ENCODE measurements at regions not wholly inside any gene's neighbourhood (a gene's known extent, or its start where the extent isn't known, plus 50 kb on each side); places are given as distances from the start of the nearest gene placed in this dataset.

GRCh38 chr10:36391405-36391804, 734.0 kb upstream of the ANKRD30A start:
- H3K4me1 ChIP-seq (ENCODE audit: control insufficient read depth, low read depth, low read length), result no peaks in the 10 kb centered on the region
- no peak for DNase-seq
- H3K79me2 ChIP-seq (ENCODE audit: control insufficient read depth, insufficient read depth, low read length), result no peaks in the 10 kb centered on the region
- no peak overlapping the region for H2BK120ac ChIP-seq (ENCODE audit: low read depth, low read length)
- H3K4me3 ChIP-seq (ENCODE audit: low read length), result no peak overlapping the region
- no peak overlapping the region for H2BK15ac ChIP-seq (replicated peaks; ENCODE audit: low read depth)
- H3K4ac ChIP-seq (ENCODE audit: low read depth, low read length), result no peak overlapping the region
- no peak overlapping the region for H3K27ac ChIP-seq (ENCODE audit: low read depth, low read length)
- H2BK5ac ChIP-seq (ENCODE audit: low read length), result no peak overlapping the region
- no peak overlapping the region for H4K8ac ChIP-seq (ENCODE audit: low read depth, low read length)
- no peak overlapping the region for H2AK5ac ChIP-seq (ENCODE audit: low read length)
- no peak overlapping the region for H4K5ac ChIP-seq (ENCODE audit: low read length)
- H3K18ac ChIP-seq (ENCODE audit: low read length), result no peak overlapping the region
- no peak overlapping the region for H3K56ac ChIP-seq (ENCODE audit: low read length)
- H3K23ac ChIP-seq (ENCODE audit: low read length), result no peak overlapping the region
- H3K9ac ChIP-seq (ENCODE audit: low read length), result no peak overlapping the region
- no peaks in the 10 kb centered on the region for H3K36me3 ChIP-seq (ENCODE audit: control insufficient read depth, insufficient read depth, low read length)
- no peak overlapping the region for H3K4me2 ChIP-seq (ENCODE audit: low read length)
- no peaks in the 10 kb centered on the region for H3K79me1 ChIP-seq (ENCODE audit: low read length)
- whole genome bisulfite sequencing (ENCODE audit: extremely low coverage, insufficient coverage, low lambda C conversion rate), result no CpG with 5 or more reads among the region's 4 CpGs
- H3K27me3 ChIP-seq (ENCODE audit: insufficient read depth, low read length, poor library complexity), result no peaks in the 10 kb centered on the region

GRCh38 chr10:36390221-36390620, 735.2 kb upstream of the ANKRD30A start:
- Histone ChIP-seq H3K9ac (ENCODE audit: low read length) (no peak overlapping the region), H3K79me1 (ENCODE audit: low read length) (no peaks in the 10 kb centered on the region), H3K4me3 (ENCODE audit: low read length) (no peak overlapping the region), H3K18ac (ENCODE audit: low read length) (no peak overlapping the region), H2BK15ac (replicated peaks; ENCODE audit: low read depth) (no peak overlapping the region), H4K8ac (ENCODE audit: low read depth, low read length) (no peak overlapping the region), H3K4me2 (ENCODE audit: low read length) (no peak overlapping the region), H3K36me3 (ENCODE audit: control insufficient read depth, insufficient read depth, low read length) (no peaks in the 10 kb centered on the region), H2BK120ac (ENCODE audit: low read depth, low read length) (no peak overlapping the region), H3K27ac (ENCODE audit: low read depth, low read length) (no peak overlapping the region), H3K23ac (ENCODE audit: low read length) (no peak overlapping the region), H2BK5ac (ENCODE audit: low read length) (no peak overlapping the region), H3K56ac (ENCODE audit: low read length) (no peak overlapping the region), H3K4me1 (ENCODE audit: control insufficient read depth, low read depth, low read length) (no peaks in the 10 kb centered on the region), H4K5ac (ENCODE audit: low read length) (no peak overlapping the region), H3K79me2 (ENCODE audit: control insufficient read depth, insufficient read depth, low read length) (no peaks in the 10 kb centered on the region), H3K27me3 (ENCODE audit: insufficient read depth, low read length, poor library complexity) (no peaks in the 10 kb centered on the region), H3K4ac (ENCODE audit: low read depth, low read length) (no peak overlapping the region), H2AK5ac (ENCODE audit: low read length) (no peak overlapping the region)
- WGBS (ENCODE audit: extremely low coverage, insufficient coverage, low lambda C conversion rate), result no CpG with 5 or more reads among the region's 1 CpG
- no peak for DNase-seq

GRCh38 chr10:36388166-36388565, 737.2 kb upstream of the ANKRD30A start:
- no peak overlapping the region for H3K18ac ChIP-seq (ENCODE audit: low read length)
- H2BK120ac ChIP-seq (ENCODE audit: low read depth, low read length), result no peak overlapping the region
- no peak overlapping the region for H4K5ac ChIP-seq (ENCODE audit: low read length)
- H2AK5ac ChIP-seq (ENCODE audit: low read length), result no peak overlapping the region
- no peak overlapping the region for H2BK5ac ChIP-seq (ENCODE audit: low read length)
- no peak overlapping the region for H3K56ac ChIP-seq (ENCODE audit: low read length)
- H3K27me3 ChIP-seq (ENCODE audit: insufficient read depth, low read length, poor library complexity), result no peaks in the 10 kb centered on the region
- no peaks in the 10 kb centered on the region for H3K36me3 ChIP-seq (ENCODE audit: control insufficient read depth, insufficient read depth, low read length)
- H3K4me1 ChIP-seq (ENCODE audit: control insufficient read depth, low read depth, low read length), result no peaks in the 10 kb centered on the region
- no peak overlapping the region for H2BK15ac ChIP-seq (replicated peaks; ENCODE audit: low read depth)
- H3K4ac ChIP-seq (ENCODE audit: low read depth, low read length), result no peak overlapping the region
- no peak overlapping the region for H3K27ac ChIP-seq (ENCODE audit: low read depth, low read length)
- no peaks in the 10 kb centered on the region for H3K79me1 ChIP-seq (ENCODE audit: low read length)
- no peak overlapping the region for H3K4me3 ChIP-seq (ENCODE audit: low read length)
- no peak for DNase-seq
- no peaks in the 10 kb centered on the region for H3K79me2 ChIP-seq (ENCODE audit: control insufficient read depth, insufficient read depth, low read length)
- H4K8ac ChIP-seq (ENCODE audit: low read depth, low read length), result no peak overlapping the region
- H3K9ac ChIP-seq (ENCODE audit: low read length), result no peak overlapping the region
- no peak overlapping the region for H3K4me2 ChIP-seq (ENCODE audit: low read length)
- no peak overlapping the region for H3K23ac ChIP-seq (ENCODE audit: low read length)
- no CpG with 5 or more reads among the region's 3 CpGs for WGBS (ENCODE audit: extremely low coverage, insufficient coverage, low lambda C conversion rate)

GRCh38 chr10:36385693-36386092, 739.7 kb upstream of the ANKRD30A start:
- no peak for DNase-seq
- Histone ChIP-seq H3K79me2 (ENCODE audit: control insufficient read depth, insufficient read depth, low read length) (no peaks in the 10 kb centered on the region), H2BK120ac (ENCODE audit: low read depth, low read length) (no peak overlapping the region), H4K8ac (ENCODE audit: low read depth, low read length) (no peak overlapping the region), H3K79me1 (ENCODE audit: low read length) (no peaks in the 10 kb centered on the region), H3K36me3 (ENCODE audit: control insufficient read depth, insufficient read depth, low read length) (no peaks in the 10 kb centered on the region), H3K4me3 (ENCODE audit: low read length) (no peak overlapping the region), H3K56ac (ENCODE audit: low read length) (no peak overlapping the region), H3K18ac (ENCODE audit: low read length) (no peak overlapping the region), H3K27me3 (ENCODE audit: insufficient read depth, low read length, poor library complexity) (no peaks in the 10 kb centered on the region), H3K4ac (ENCODE audit: low read depth, low read length) (no peak overlapping the region), H4K5ac (ENCODE audit: low read length) (no peak overlapping the region), H3K9ac (ENCODE audit: low read length) (no peak overlapping the region), H3K27ac (ENCODE audit: low read depth, low read length) (no peak overlapping the region), H3K4me1 (ENCODE audit: control insufficient read depth, low read depth, low read length) (no peaks in the 10 kb centered on the region), H2BK15ac (replicated peaks; ENCODE audit: low read depth) (no peak overlapping the region), H2BK5ac (ENCODE audit: low read length) (no peak overlapping the region), H3K4me2 (ENCODE audit: low read length) (no peak overlapping the region), H2AK5ac (ENCODE audit: low read length) (no peak overlapping the region), H3K23ac (ENCODE audit: low read length) (no peak overlapping the region)
- no CpG with 5 or more reads among the region's 9 CpGs for WGBS (ENCODE audit: extremely low coverage, insufficient coverage, low lambda C conversion rate)

- no peaks in the 10 kb centered on the region for H3K4me1 ChIP-seq (ENCODE audit: control insufficient read depth, low read depth, low read length)
- H3K56ac ChIP-seq (ENCODE audit: low read length), result no peak overlapping the region
- no peak overlapping the region for H2BK120ac ChIP-seq (ENCODE audit: low read depth, low read length)
- H3K36me3 ChIP-seq (ENCODE audit: control insufficient read depth, insufficient read depth, low read length), result no peaks in the 10 kb centered on the region
- no peak overlapping the region for H3K27ac ChIP-seq (ENCODE audit: low read depth, low read length)
- no peak overlapping the region for H4K5ac ChIP-seq (ENCODE audit: low read length)
- H3K4me3 ChIP-seq (ENCODE audit: low read length), result no peak overlapping the region
- H3K4me2 ChIP-seq (ENCODE audit: low read length), result no peak overlapping the region
- H3K79me1 ChIP-seq (ENCODE audit: low read length), result no peaks in the 10 kb centered on the region
- no peaks in the 10 kb centered on the region for H3K79me2 ChIP-seq (ENCODE audit: control insufficient read depth, insufficient read depth, low read length)
- no peak for DNase-seq
- H3K18ac ChIP-seq (ENCODE audit: low read length), result no peak overlapping the region
- no peak overlapping the region for H4K8ac ChIP-seq (ENCODE audit: low read depth, low read length)
- no peak overlapping the region for H2BK5ac ChIP-seq (ENCODE audit: low read length)
- no peak overlapping the region for H3K4ac ChIP-seq (ENCODE audit: low read depth, low read length)
- H2BK15ac ChIP-seq (replicated peaks; ENCODE audit: low read depth), result no peak overlapping the region
- H3K27me3 ChIP-seq (ENCODE audit: insufficient read depth, low read length, poor library complexity), result no peaks in the 10 kb centered on the region
- H3K9ac ChIP-seq (ENCODE audit: low read length), result no peak overlapping the region
- no peak overlapping the region for H2AK5ac ChIP-seq (ENCODE audit: low read length)
- WGBS (ENCODE audit: extremely low coverage, insufficient coverage, low lambda C conversion rate), result no CpG with 5 or more reads among the region's 3 CpGs
- H3K23ac ChIP-seq (ENCODE audit: low read length), result no peak overlapping the region
Observed at GRCh38 chr10:36383349-36383748, 741.3 kb upstream of the FZD8 start.

- Histone ChIP-seq H3K79me1 (ENCODE audit: low read length) (no peaks in the 10 kb centered on the region), H2BK5ac (ENCODE audit: low read length) (no peak overlapping the region), H3K56ac (ENCODE audit: low read length) (no peak overlapping the region), H2BK120ac (ENCODE audit: low read depth, low read length) (no peak overlapping the region), H4K5ac (ENCODE audit: low read length) (no peak overlapping the region), H3K4me1 (ENCODE audit: control insufficient read depth, low read depth, low read length) (no peaks in the 10 kb centered on the region), H3K4me2 (ENCODE audit: low read length) (no peak overlapping the region), H2BK15ac (replicated peaks; ENCODE audit: low read depth) (no peak overlapping the region), H2AK5ac (ENCODE audit: low read length) (no peak overlapping the region), H3K9ac (ENCODE audit: low read length) (no peak overlapping the region), H3K4me3 (ENCODE audit: low read length) (no peak overlapping the region), H3K23ac (ENCODE audit: low read length) (no peak overlapping the region), H3K36me3 (ENCODE audit: control insufficient read depth, insufficient read depth, low read length) (no peaks in the 10 kb centered on the region), H3K79me2 (ENCODE audit: control insufficient read depth, insufficient read depth, low read length) (no peaks in the 10 kb centered on the region), H3K27me3 (ENCODE audit: insufficient read depth, low read length, poor library complexity) (no peaks in the 10 kb centered on the region), H3K4ac (ENCODE audit: low read depth, low read length) (no peak overlapping the region), H3K18ac (ENCODE audit: low read length) (no peak overlapping the region), H4K8ac (ENCODE audit: low read depth, low read length) (no peak overlapping the region), H3K27ac (ENCODE audit: low read depth, low read length) (no peak overlapping the region)
- WGBS (ENCODE audit: extremely low coverage, insufficient coverage, low lambda C conversion rate), result no CpG with 5 or more reads among the region's 1 CpG
- DNase-seq, result no peak
Observed at GRCh38 chr10:36381748-36382147, 739.7 kb upstream of the FZD8 start.
